ENCODE measurements at regions not wholly inside any gene's neighbourhood (a gene's known extent, or its start where the extent isn't known, plus 50 kb on each side); places are given as distances from the start of the nearest gene placed in this dataset.

GRCh38 chr2:176494949-176495353, 225.7 kb downstream of the MTX2 start:
- no peak overlapping the region for H3K4me2 ChIP-seq (ENCODE audit: low read depth, low read length)
- H3K27ac ChIP-seq (ENCODE audit: extremely low read length, insufficient read depth, low read length): no peak overlapping the region
- CTCF ChIA-PET (ENCODE audit: low intra/inter-chr PET ratio, low total read pairs): no interaction called here

More at GRCh38 chr2:176494949-176495353, 225.7 kb downstream of the MTX2 start:
- FAIRE-seq (no peak), ATAC-seq (no peak), DNase-seq (ENCODE audit: low spot score) (no peak)
- 0% methylated on average over 2 of the region's 2 CpGs for WGBS (ENCODE audit: low lambda C conversion rate)
- intact Hi-C loops (cut with micrococcal nuclease; ENCODE audit: unreplicated experiment): no loop called here
- POLR2A ChIA-PET: no interaction called here
- TF ChIP-seq ZNF343 (CRISPR knock-in tag; IDR thresholded peaks at IDR 0.05) (no peak), NR0B2 (CRISPR knock-in tag; IDR thresholded peaks at IDR 0.05) (no peak), NRL (CRISPR knock-in tag; IDR thresholded peaks at IDR 0.05; ENCODE audit: borderline replicate concordance) (no peak)
- TF ChIP-seq, protein P1, sequence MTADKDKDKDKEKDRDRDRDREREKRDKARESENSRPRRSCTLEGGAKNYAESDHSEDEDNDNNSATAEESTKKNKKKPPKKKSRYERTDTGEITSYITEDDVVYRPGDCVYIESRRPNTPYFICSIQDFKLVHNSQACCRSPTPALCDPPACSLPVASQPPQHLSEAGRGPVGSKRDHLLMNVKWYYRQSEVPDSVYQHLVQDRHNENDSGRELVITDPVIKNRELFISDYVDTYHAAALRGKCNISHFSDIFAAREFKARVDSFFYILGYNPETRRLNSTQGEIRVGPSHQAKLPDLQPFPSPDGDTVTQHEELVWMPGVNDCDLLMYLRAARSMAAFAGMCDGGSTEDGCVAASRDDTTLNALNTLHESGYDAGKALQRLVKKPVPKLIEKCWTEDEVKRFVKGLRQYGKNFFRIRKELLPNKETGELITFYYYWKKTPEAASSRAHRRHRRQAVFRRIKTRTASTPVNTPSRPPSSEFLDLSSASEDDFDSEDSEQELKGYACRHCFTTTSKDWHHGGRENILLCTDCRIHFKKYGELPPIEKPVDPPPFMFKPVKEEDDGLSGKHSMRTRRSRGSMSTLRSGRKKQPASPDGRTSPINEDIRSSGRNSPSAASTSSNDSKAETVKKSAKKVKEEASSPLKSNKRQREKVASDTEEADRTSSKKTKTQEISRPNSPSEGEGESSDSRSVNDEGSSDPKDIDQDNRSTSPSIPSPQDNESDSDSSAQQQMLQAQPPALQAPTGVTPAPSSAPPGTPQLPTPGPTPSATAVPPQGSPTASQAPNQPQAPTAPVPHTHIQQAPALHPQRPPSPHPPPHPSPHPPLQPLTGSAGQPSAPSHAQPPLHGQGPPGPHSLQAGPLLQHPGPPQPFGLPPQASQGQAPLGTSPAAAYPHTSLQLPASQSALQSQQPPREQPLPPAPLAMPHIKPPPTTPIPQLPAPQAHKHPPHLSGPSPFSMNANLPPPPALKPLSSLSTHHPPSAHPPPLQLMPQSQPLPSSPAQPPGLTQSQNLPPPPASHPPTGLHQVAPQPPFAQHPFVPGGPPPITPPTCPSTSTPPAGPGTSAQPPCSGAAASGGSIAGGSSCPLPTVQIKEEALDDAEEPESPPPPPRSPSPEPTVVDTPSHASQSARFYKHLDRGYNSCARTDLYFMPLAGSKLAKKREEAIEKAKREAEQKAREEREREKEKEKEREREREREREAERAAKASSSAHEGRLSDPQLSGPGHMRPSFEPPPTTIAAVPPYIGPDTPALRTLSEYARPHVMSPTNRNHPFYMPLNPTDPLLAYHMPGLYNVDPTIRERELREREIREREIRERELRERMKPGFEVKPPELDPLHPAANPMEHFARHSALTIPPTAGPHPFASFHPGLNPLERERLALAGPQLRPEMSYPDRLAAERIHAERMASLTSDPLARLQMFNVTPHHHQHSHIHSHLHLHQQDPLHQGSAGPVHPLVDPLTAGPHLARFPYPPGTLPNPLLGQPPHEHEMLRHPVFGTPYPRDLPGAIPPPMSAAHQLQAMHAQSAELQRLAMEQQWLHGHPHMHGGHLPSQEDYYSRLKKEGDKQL (CRISPR knock-in tag; IDR thresholded peaks at IDR 0.05; ENCODE audit: low read depth): no peak
- Histone ChIP-seq H3K36me3 (replicated peaks in 1 of 2; ENCODE audit: control insufficient read depth in 1 of 2, insufficient read depth in 2 of 2, low read length in 2 of 2) (no peaks in the 10 kb centered on the region), H4K20me1 (ENCODE audit: insufficient read depth, low read length) (no peaks in the 10 kb centered on the region), H3K4me3 (replicated peaks in 1 of 3; ENCODE audit: insufficient read depth in 1 of 3, low read depth in 2 of 3, low read length in 3 of 3) (no peak overlapping the region), H3K4me1 (ENCODE audit: insufficient read depth, low read length) (no peaks in the 10 kb centered on the region), H2AFZ (ENCODE audit: low read length) (no peak overlapping the region), H3K27me3 (ENCODE audit: control insufficient read depth in 1 of 2, insufficient read depth in 2 of 2, low read length in 2 of 2) (peaks cover 0 to 20% of the 10 kb centered on the region in 2 experiments; a peak in 3 of 5 replicates), H3K79me2 (ENCODE audit: insufficient read depth, low read length) (no peaks in the 10 kb centered on the region), H3K9ac (ENCODE audit: insufficient read depth, low read depth, low read length) (no peak overlapping the region), H3K9me3 (ENCODE audit: low read length) (no peaks in the 10 kb centered on the region)
- BruUV-seq (replicated peaks): no TSS peak
- in situ Hi-C loops (cut with HindIII; ENCODE audit: extremely low pct_ligation_motif_present, low pct_unique_long_range_greater_than_20kb): no loop called here

Data from HepG2 (cell line).